K562 (cell line): ENCODE measurements at regions not wholly inside any gene's neighbourhood (a gene's known extent, or its start where the extent isn't known, plus 50 kb on each side); places are given as distances from the start of the nearest gene placed in this dataset.

ENCODE experiments used
- CEBPB ChIP-seq: fragments of 450-650 bp; IDR thresholded peaks from 2 replicates; pipeline ENCODE4 v1.6.1; 2016; ENCODE audit warnings: missing genetic modification characterization, missing compliant biosample characterization
- ETS2 ChIP-seq: IDR thresholded peaks from 2 replicates; pipeline ENCODE4 v1.6.1; 2016; ENCODE audit warnings: borderline replicate concordance, missing genetic modification characterization, mild to moderate bottlenecking, moderate library complexity, missing compliant biosample characterization; ENCODE audit not compliant: poor library complexity, severe bottlenecking
- JUN ChIP-seq, 2 experiments: sonication (generic) in 1 of 2; formaldehyde crosslinking in 1 of 2; IDR thresholded peaks; 2 replicates each; pipeline versions ENCODE4 v1.6.1 to v1.8.0; 2012 to 2022; ENCODE audit warnings: borderline replicate concordance in 2 of 2, mild to moderate bottlenecking in 2 of 2, improper control_type of control experiment in 1 of 2, low read depth in 1 of 2, low read length in 1 of 2, missing genetic modification reagents in 1 of 2
- PHF20 ChIP-seq: fragments of 450-650 bp; IDR thresholded peaks from 2 replicates; pipeline ENCODE4 v1.6.1; 2018; ENCODE audit not compliant: partially characterized antibody
- PYGO2 ChIP-seq: fragments of 450-650 bp; IDR thresholded peaks from 2 replicates; pipeline ENCODE4 v1.6.1; 2016; ENCODE audit warnings: mild to moderate bottlenecking, missing genetic modification characterization, moderate library complexity, missing compliant biosample characterization
- RFX7 ChIP-seq: fragments of 250-450 bp; sonication (Bioruptor Pico); IDR thresholded peaks from 2 replicates; pipeline ENCODE4 v1.5.1; 2021; ENCODE audit warnings: mild to moderate bottlenecking
- ZFP36 ChIP-seq: fragments of 150-350 bp; IDR thresholded peaks from 2 replicates; pipeline ENCODE4 v1.6.1; 2018; ENCODE audit warnings: low read length, low read depth; ENCODE audit not compliant: partially characterized antibody
- ZNF561 ChIP-seq: fragments of 450-650 bp; formaldehyde crosslinking; conservative IDR thresholded peaks from 2 replicates; pipeline ENCODE4 v1.4.0; 2020; ENCODE audit warnings: mild to moderate bottlenecking, moderate library complexity
- TF ChIP-seq, protein P1 (sequence below), 2 experiments: fragments of 450-650 bp in 1 of 2; sonication (generic) in 1 of 2; formaldehyde crosslinking in 1 of 2; IDR thresholded peaks in 1 of 2; conservative IDR thresholded peaks in 1 of 2; 2 replicates each; pipeline versions ENCODE4 v1.6.1 to v1.8.1; 2016 to 2023; ENCODE audit warnings: mild to moderate bottlenecking in 2 of 2, moderate library complexity in 2 of 2, inconsistent platforms in 1 of 2, missing genetic modification reagents in 1 of 2
- TF ChIP-seq, protein P2 (sequence below): fragments of 450-650 bp; formaldehyde crosslinking; IDR thresholded peaks from 2 replicates; pipeline ENCODE4 v1.4.0; 2020; ENCODE audit warnings: mild to moderate bottlenecking, mixed read lengths

DNA sequence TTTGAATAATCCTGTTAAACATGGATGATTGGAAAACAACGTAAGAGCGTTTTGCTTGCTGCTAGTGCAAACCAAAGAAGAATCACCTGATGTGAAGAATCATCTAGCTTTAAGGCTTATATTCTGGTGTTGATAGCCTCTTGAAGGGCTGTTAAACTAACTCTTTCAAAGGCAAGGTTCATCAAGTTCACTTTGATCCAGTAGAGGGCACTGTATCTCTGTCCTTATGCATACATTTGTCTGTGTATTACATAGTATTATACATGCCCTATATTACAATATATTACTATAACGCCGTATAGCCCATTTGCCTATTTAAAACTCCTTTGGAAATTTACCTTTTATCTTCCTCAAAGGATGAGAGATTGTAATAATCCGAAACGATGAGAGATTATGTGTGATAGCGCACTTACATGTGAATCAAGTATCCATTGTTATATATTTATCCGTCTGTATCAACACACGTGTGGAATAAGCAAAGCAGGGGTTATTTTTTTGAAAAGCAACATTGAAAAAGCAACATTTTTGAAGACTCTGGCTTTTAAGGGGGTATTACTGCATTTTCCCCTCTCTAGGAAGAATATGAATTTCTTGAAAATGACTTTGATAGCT lies 50.8 kb upstream of the NRN1 start:
- TF ChIP-seq ZNF561 (CRISPR knock-in tag) (no peak), PYGO2 (tag) (no peak), PHF20 (no peak), ETS2 (tag) (no peak), ZFP36 (no peak), JUN (IDR thresholded peaks at IDR 0.05; ENCODE audit: borderline replicate concordance, low read depth, low read length) (no peak), JUN (CRISPR knock-in tag; IDR thresholded peaks at IDR 0.05; ENCODE audit: borderline replicate concordance) (no peak), CEBPB (no peak), RFX7 (CRISPR knock-in tag) (no peak)
- TF ChIP-seq, protein P1, sequence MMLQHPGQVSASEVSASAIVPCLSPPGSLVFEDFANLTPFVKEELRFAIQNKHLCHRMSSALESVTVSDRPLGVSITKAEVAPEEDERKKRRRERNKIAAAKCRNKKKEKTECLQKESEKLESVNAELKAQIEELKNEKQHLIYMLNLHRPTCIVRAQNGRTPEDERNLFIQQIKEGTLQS (IDR thresholded peaks at IDR 0.05): no peak
- TF ChIP-seq, protein P1 (CRISPR knock-in tag; conservative IDR thresholded peaks at IDR 0.05): no peak
- TF ChIP-seq, protein P2, sequence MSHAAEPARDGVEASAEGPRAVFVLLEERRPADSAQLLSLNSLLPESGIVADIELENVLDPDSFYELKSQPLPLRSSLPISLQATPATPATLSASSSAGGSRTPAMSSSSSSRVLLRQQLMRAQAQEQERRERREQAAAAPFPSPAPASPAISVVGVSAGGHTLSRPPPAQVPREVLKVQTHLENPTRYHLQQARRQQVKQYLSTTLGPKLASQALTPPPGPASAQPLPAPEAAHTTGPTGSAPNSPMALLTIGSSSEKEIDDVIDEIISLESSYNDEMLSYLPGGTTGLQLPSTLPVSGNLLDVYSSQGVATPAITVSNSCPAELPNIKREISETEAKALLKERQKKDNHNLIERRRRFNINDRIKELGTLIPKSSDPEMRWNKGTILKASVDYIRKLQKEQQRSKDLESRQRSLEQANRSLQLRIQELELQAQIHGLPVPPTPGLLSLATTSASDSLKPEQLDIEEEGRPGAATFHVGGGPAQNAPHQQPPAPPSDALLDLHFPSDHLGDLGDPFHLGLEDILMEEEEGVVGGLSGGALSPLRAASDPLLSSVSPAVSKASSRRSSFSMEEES (CRISPR knock-in tag): no peak
